ENCODE measurements at regions not wholly inside any gene's neighbourhood (a gene's known extent, or its start where the extent isn't known, plus 50 kb on each side); places are given as distances from the start of the nearest gene placed in this dataset.
"Not testable (repeated sequence)": the region's sequence is repeated elsewhere in the genome, so short reads cannot be mapped to it uniquely, and the experiment has no call there.

- Histone ChIP-seq H3K4me2 (ENCODE audit: insufficient read depth in 1 of 2, low read depth in 2 of 2, low read length in 2 of 2) (peak overlapping the region; percentile 28 to 49; a peak in 2 of 4 replicates), H3K4me3 (ENCODE audit: extremely low read depth in 1 of 4, insufficient read depth in 2 of 4, low read depth in 3 of 4, low read length in 4 of 4) (peak overlapping the region in 1 of 4 experiments; percentile 6; a peak in 1 of 8 replicates)
- H3K79me2 ChIP-seq (ENCODE audit: control insufficient read depth in 1 of 2, insufficient read depth in 2 of 2, low read length in 2 of 2); H3K36me3 ChIP-seq (ENCODE audit: control insufficient read depth in 2 of 4, insufficient read depth in 4 of 4, low read length in 3 of 4); H2AFZ ChIP-seq (ENCODE audit: low read length); H2BK15ac ChIP-seq (ENCODE audit: low read length); H3K27ac ChIP-seq (ENCODE audit: low read depth, low read length); H2BK20ac ChIP-seq (ENCODE audit: low read length); H2BK12ac ChIP-seq (ENCODE audit: low read depth, low read length); H3K23me2 ChIP-seq (ENCODE audit: low read depth, low read length); CTCF ChIA-PET (ENCODE audit: partially characterized antibody); H4K91ac ChIP-seq (replicated peaks; ENCODE audit: insufficient read length, low read length); DNase-seq (ENCODE audit: low read depth in 1 of 2, low spot score in 2 of 2); POLR2A ChIA-PET (ENCODE audit: partially characterized antibody); H4K5ac ChIP-seq (ENCODE audit: insufficient read length, low read depth, low read length); H3K23ac ChIP-seq (ENCODE audit: insufficient read length); H4K8ac ChIP-seq (ENCODE audit: extremely low read depth, insufficient read depth, low read length); H3K56ac ChIP-seq (replicated peaks; ENCODE audit: insufficient read length, low read depth, low read length); H3K9ac ChIP-seq (replicated peaks in 1 of 4; ENCODE audit: extremely low read depth in 1 of 4, low read depth in 3 of 4, low read length in 3 of 4); H3K79me1 ChIP-seq (ENCODE audit: low read depth, low read length); H3K18ac ChIP-seq (ENCODE audit: extremely low read depth, low read length); H3K9me3 ChIP-seq (ENCODE audit: insufficient read depth in 2 of 2, low read depth in 1 of 2, low read length in 1 of 2); H2BK120ac ChIP-seq (replicated peaks; ENCODE audit: low read depth, low read length); H3K4me1 ChIP-seq (replicated peaks in 1 of 4; ENCODE audit: control insufficient read depth in 3 of 4, insufficient read depth in 4 of 4, low read length in 3 of 4); H3K4ac ChIP-seq (replicated peaks; ENCODE audit: insufficient read length, low read depth, low read length); H3K14ac ChIP-seq (ENCODE audit: insufficient read length); H4K20me1 ChIP-seq (replicated peaks in 1 of 2; ENCODE audit: control insufficient read depth in 1 of 2, insufficient read depth in 2 of 2, low read length in 2 of 2); H2AK5ac ChIP-seq (ENCODE audit: low read depth, low read length); H2BK5ac ChIP-seq (ENCODE audit: low read depth, low read length); H3K27me3 ChIP-seq (replicated peaks in 1 of 4; ENCODE audit: control insufficient read depth in 3 of 4, extremely low read depth in 1 of 4, insufficient read depth in 3 of 4, low read length in 3 of 4): not testable (repeated sequence)
- peak; percentile 43 for TF ChIP-seq ASH2L (IDR thresholded peaks at IDR 0.05; ENCODE audit: low read length)
- 78% methylated on average over 1 of the region's 4 CpGs; no CpG with 5 or more reads in 1 of the 2 experiments for WGBS, 2 experiments (ENCODE audit: extremely low coverage in 1 of 2, insufficient coverage in 1 of 2, insufficient read length in 1 of 2, insufficient replicate concordance in 2 of 2, low coverage in 1 of 2, low lambda C conversion rate in 2 of 2, missing lambda C conversion rate in 1 of 2)
- peak; percentile 42 for FAIRE-seq
Measured at GRCh38 chrX:139342594-139342991, 187.9 kb upstream of the F9 start.
